GM18861 (cell line): ENCODE measurements at regions not wholly inside any gene's neighbourhood (a gene's known extent, or its start where the extent isn't known, plus 50 kb on each side); places are given as distances from the start of the nearest gene placed in this dataset.

ENCODE experiments used
- ATAC-seq: cut with Tn5 transposase; IDR thresholded peaks from one replicate; pipeline ENCODE4 v1.9.1; 2021; ENCODE audit not compliant: unreplicated experiment

DNA sequence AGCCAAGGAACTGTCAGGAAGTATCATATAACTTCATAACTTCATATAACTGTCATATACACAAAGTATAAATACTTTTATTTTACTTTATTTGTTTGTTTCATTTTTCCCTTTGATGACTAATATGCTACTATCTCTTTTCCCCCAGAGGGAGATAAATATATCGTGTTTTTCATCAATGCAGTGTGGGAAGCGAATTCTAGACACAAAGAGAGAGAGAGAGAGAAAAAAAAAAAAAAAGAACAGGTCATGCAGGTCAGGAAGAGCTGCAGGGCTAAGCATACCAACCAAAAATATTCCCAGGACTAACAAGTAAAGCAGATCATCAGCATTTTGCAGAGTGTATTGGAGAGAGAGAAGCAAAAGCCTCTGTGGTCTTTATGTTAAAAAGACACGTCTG lies 1849.2 kb downstream of the STIM2 start:
- no peak for ATAC-seq

DNA sequence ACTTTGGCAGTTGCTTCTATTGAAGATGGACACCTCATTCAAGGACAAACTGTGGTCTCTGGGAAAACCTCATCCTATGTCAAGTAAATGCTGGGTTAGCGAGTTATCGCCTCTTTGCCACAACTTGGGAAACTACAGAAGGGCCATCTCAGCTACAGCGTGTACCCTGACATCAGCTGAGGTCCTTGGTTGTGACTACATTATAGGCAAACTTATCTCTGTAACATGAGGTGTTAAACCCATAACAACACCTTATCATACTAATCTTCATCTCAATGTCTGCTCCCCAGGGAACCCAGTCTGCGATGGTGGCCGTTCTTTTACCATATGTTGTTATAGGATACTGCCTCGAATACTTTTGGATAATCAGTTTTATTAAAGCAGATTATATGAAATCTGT lies 1862.7 kb downstream of the STIM2 start:
- ATAC-seq = no peak

DNA sequence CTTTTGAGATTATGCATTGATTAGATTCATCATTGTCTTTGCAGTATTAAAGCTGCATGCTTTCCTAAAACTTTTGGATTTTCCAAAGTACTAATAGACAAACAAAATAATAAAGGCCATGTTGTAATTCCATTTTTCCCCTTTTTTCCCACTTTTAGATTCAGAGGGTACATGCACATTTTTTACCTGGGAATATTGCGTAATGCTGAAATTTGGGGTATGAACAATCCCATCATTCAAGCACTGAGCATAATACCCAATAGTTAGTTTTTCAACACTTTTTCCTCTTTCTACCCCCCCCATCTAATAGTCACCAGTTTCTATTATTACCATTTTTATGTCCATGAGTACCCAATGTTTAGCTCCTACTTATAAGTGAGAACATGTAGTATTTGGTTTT lies 1863.6 kb downstream of the STIM2 start:
- ATAC-seq = no peak

DNA sequence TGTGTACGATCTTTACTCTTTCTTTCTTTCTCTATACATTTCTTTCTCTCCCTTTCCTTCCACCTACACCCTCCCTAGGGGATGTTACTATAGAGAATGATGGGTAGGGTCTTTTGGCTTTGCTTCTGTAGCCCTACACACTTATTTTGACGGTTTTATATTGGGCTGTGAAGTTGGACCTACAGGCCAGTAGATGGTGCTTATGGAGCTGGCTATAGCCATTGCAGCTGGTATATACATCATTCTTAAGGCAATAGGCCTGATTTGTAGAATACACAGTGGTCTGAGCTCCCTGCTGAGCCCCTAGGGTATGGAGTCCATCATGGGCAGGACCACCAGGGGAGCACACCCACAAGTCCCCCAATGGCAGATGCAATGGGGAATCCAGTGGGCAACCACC lies 1869.7 kb downstream of the STIM2 start:
- ATAC-seq = no peak

GRCh38 chr4:28744066-28744465 lies 1883.4 kb downstream of the STIM2 start:
- ATAC-seq = no peak

- no peak for ATAC-seq
Measured at GRCh38 chr4:28754376-28754775, 1893.7 kb downstream of the STIM2 start.

- ATAC-seq = no peak
Measured at GRCh38 chr4:28755081-28755480, 1894.4 kb downstream of the STIM2 start.

DNA sequence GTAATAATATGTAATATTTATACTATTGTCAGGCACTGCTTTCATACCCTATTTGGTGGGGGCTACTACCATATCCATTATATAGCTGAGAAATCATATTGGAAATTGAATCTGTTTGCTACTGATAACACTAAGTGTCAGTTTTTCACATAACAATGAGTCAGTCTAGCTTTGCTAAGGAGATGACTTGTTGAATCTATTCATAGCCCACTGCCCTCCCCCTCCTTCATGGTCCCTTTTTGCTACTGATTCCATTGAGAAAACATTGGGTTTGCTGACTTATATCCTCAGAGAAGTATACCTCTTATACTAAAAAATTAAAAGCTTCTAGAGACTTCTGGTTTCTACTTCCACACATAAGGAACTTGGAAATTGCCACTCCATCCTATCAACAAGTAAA lies 1898.4 kb downstream of the STIM2 start:
- ATAC-seq = no peak

DNA sequence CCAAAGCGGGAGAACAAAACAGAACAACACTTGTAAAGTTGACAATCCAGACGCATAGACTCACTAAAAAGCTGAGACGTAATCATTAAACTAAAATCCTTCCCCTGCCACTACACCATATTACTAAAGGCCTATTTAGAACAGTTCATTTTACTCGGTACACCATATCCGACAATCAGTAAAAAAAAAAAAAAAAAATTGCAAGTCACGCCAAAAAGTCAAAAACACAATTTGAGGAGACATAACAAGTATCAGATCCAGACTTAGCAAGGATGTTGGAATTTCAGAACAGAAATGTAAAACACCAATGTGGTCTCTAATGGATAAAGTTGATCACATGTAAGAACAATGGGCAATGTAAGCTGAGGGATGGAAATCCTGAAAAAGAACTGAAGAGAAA lies 1899.4 kb downstream of the STIM2 start:
- ATAC-seq = no peak

GRCh38 chr4:28772066-28772465 lies 1911.4 kb downstream of the STIM2 start:
- no peak for ATAC-seq

GRCh38 chr4:28772788-28773187 lies 1912.1 kb downstream of the STIM2 start:
- no peak for ATAC-seq

GRCh38 chr4:28774344-28774743 lies 1913.7 kb downstream of the STIM2 start:
- no peak for ATAC-seq

- no peak for ATAC-seq
Measured at GRCh38 chr4:28776004-28776403, 1915.4 kb downstream of the STIM2 start.

DNA sequence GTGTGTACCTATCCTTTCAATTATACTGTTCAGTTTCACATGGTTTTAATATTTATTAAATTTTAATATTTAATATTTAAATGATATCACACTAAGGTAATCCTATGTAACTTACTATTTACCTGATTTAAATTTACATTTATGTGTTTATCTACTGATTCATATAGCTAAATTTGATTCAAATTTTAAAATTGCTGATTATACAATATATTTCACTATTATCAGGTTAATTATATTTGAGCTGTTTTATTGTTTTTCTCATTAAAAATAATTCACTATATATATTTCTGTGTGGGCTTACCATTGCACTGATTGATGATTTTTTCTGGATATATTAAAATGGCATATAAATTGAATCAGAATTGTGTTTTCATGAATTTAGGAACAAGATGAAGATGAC lies 1923.5 kb downstream of the STIM2 start:
- ATAC-seq = no peak

DNA sequence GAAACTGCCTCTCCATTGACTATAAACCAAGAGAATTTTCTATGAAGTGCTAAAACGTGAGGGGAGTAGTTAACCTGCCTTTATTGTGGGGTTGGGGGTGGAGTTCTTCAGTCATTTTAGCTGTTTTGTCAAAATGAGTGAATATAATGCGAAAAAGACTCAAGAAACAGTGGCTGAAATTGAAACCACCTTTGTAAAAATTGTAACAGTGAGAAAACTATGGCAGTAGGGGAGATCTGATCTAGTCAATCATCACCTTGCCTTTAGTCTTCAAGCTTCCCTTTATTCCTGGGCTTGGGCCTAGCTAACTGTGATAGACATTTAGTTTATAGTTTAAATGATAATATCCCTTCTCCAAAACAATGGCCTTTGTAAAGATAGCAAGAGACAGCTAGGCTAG lies 1927.3 kb downstream of the STIM2 start:
- ATAC-seq = no peak

GRCh38 chr4:28788929-28789490 lies 1928.4 kb downstream of the STIM2 start:
- no peak for ATAC-seq

- ATAC-seq = no peak
Measured at GRCh38 chr4:28792917-28793597, 1927.1 kb upstream of the PCDH7 start.

DNA sequence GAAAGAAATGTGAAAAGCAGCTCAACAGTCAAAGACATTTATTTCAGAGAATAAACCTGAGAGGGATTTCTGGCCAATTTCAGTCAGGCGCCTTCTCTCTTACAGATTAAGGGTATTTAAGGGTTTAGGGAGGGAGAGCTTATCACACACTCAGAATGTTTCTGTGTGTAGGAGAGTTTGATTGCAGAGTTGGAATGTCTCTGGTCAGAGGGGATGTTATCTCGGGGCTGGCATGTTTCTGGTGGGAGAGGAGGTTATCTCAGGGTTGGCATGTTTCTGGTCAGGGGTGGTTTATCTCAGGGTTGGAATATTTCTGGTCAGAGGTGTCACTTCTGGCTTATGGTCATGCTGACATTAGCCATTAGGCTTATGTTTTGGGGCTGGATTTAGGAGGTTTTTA lies 1920.5 kb upstream of the PCDH7 start:
- ATAC-seq = no peak

DNA sequence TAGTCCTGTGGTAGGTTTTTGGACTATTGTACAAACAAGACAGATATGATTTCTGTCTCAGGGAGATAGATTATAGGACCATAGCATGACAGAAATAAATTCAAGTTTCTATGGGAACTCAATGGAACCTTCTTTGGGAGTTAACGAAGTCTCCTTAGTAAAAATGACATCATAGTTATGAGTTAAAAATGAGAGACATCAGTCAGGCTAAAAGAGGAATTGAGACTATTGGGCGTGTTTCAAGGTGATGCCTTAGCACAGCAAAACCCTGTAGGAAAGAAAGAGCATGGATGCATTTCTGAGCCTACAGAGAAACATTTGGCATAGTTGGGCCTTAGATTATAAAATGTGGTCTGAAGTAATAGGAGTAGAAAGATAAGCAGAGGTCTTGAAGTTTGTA lies 1909.1 kb upstream of the PCDH7 start:
- ATAC-seq = no peak

- ATAC-seq = no peak
Measured at GRCh38 chr4:28822163-28822562, 1898.0 kb upstream of the PCDH7 start.

- no peak for ATAC-seq
Measured at GRCh38 chr4:28827866-28828265, 1892.3 kb upstream of the PCDH7 start.

DNA sequence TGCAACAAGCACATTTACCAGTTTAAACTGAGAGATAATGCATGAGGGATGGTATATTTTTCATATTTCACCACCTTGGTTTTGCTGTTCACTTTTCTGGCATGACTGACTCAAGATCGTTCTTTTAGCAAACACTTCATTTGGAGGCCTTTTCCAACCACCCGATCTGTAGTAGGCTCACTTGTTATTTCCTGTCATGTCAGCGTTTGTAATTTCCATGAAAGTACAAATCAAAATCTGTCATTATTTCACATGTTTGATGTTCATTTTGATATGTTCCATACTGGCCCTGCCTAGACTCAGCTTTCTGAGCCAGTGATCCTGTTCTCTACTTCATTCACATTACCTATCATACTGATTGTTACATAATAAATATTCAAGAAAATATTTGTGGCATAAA lies 1888.3 kb upstream of the PCDH7 start:
- ATAC-seq = no peak

DNA sequence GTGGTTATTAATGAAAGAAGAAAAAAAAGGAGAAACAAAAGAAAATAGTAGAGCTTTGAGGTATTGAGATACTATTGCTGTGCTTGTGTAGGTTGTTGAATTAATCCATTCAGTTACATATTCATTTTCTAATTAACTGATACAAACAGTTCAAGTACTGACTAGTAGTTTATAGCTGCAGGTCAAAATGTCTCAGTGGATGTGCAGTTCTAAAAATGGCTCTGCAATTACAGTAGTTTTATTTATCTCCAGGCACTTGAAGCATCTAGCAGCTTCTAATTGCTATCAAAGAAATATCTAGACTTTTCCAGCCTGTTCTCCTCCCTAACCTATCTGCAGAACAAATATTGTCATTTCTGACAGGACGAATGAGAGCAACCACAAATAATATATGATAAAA lies 1887.7 kb upstream of the PCDH7 start:
- no peak for ATAC-seq
